WTC11 (cell line): ENCODE measurements at regions not wholly inside any gene's neighbourhood (a gene's known extent, or its start where the extent isn't known, plus 50 kb on each side); places are given as distances from the start of the nearest gene placed in this dataset.

Source experiments
- SMAD4 ChIP-seq: sonication (generic); formaldehyde crosslinking; IDR thresholded peaks from 2 replicates; pipeline ENCODE4 v1.8.0; 2022; ENCODE audit warnings: mild to moderate bottlenecking, missing genetic modification reagents
- SP1 ChIP-seq: sonication (generic); formaldehyde crosslinking; conservative IDR thresholded peaks from 2 replicates; pipeline ENCODE4 v1.8.1; 2022; ENCODE audit warnings: missing genetic modification reagents
- ZNF423 ChIP-seq: fragments of 250-450 bp; sonication (Bioruptor Pico); IDR thresholded peaks from 2 replicates; pipeline ENCODE4 v2.1.2; 2022; ENCODE audit warnings: mild to moderate bottlenecking, moderate library complexity
- TF ChIP-seq, protein P1 (sequence below): fragments of 200-600 bp; IDR thresholded peaks from 2 replicates; pipeline ENCODE4 v1.8.0; 2022; ENCODE audit warnings: antibody characterized with exemption
- TF ChIP-seq, protein P2 (sequence below): sonication (generic); formaldehyde crosslinking; IDR thresholded peaks from 2 replicates; pipeline ENCODE4 v1.8.0; 2023; ENCODE audit warnings: missing genetic modification reagents
- TF ChIP-seq, protein P3 (sequence below): sonication (generic); formaldehyde crosslinking; IDR thresholded peaks from 2 replicates; pipeline ENCODE4 v1.8.1; 2023; ENCODE audit warnings: mild to moderate bottlenecking, missing genetic modification reagents, borderline replicate concordance

DNA sequence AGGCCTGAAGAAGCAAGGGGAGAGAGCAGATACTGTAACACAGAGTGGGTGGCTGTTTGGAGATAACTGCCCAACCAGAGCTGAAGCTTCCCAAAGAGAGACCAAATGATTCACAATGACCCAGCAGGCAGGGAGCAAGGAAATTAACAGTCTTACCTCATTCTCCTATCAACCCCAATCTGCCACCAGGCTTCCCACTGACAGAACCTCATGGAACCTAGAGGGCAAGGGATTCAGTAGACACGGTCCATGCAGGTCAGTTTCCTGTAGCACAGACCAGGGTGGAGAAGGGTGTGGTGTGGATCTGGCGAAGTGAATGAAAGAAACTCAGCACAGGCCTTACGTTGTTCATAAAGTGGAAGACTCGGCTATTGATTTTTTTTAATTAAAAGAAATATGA, 60.7 kb upstream of the ALB start:
- TF ChIP-seq, protein P1, sequence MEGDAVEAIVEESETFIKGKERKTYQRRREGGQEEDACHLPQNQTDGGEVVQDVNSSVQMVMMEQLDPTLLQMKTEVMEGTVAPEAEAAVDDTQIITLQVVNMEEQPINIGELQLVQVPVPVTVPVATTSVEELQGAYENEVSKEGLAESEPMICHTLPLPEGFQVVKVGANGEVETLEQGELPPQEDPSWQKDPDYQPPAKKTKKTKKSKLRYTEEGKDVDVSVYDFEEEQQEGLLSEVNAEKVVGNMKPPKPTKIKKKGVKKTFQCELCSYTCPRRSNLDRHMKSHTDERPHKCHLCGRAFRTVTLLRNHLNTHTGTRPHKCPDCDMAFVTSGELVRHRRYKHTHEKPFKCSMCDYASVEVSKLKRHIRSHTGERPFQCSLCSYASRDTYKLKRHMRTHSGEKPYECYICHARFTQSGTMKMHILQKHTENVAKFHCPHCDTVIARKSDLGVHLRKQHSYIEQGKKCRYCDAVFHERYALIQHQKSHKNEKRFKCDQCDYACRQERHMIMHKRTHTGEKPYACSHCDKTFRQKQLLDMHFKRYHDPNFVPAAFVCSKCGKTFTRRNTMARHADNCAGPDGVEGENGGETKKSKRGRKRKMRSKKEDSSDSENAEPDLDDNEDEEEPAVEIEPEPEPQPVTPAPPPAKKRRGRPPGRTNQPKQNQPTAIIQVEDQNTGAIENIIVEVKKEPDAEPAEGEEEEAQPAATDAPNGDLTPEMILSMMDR, result no peak
- no peak for TF ChIP-seq SMAD4 (CRISPR knock-in tag)
- no peak for TF ChIP-seq SP1 (CRISPR knock-in tag)
- no peak for TF ChIP-seq ZNF423 (CRISPR knock-in tag)
- TF ChIP-seq, protein P2, sequence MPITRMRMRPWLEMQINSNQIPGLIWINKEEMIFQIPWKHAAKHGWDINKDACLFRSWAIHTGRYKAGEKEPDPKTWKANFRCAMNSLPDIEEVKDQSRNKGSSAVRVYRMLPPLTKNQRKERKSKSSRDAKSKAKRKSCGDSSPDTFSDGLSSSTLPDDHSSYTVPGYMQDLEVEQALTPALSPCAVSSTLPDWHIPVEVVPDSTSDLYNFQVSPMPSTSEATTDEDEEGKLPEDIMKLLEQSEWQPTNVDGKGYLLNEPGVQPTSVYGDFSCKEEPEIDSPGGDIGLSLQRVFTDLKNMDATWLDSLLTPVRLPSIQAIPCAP (CRISPR knock-in tag), result no peak
- TF ChIP-seq, protein P3, sequence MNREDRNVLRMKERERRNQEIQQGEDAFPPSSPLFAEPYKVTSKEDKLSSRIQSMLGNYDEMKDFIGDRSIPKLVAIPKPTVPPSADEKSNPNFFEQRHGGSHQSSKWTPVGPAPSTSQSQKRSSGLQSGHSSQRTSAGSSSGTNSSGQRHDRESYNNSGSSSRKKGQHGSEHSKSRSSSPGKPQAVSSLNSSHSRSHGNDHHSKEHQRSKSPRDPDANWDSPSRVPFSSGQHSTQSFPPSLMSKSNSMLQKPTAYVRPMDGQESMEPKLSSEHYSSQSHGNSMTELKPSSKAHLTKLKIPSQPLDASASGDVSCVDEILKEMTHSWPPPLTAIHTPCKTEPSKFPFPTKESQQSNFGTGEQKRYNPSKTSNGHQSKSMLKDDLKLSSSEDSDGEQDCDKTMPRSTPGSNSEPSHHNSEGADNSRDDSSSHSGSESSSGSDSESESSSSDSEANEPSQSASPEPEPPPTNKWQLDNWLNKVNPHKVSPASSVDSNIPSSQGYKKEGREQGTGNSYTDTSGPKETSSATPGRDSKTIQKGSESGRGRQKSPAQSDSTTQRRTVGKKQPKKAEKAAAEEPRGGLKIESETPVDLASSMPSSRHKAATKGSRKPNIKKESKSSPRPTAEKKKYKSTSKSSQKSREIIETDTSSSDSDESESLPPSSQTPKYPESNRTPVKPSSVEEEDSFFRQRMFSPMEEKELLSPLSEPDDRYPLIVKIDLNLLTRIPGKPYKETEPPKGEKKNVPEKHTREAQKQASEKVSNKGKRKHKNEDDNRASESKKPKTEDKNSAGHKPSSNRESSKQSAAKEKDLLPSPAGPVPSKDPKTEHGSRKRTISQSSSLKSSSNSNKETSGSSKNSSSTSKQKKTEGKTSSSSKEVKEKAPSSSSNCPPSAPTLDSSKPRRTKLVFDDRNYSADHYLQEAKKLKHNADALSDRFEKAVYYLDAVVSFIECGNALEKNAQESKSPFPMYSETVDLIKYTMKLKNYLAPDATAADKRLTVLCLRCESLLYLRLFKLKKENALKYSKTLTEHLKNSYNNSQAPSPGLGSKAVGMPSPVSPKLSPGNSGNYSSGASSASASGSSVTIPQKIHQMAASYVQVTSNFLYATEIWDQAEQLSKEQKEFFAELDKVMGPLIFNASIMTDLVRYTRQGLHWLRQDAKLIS, result no peak
